GF-D8 (cell line): ENCODE measurements at regions not wholly inside any gene's neighbourhood (a gene's known extent, or its start where the extent isn't known, plus 50 kb on each side); places are given as distances from the start of the nearest gene placed in this dataset.
"Not testable (repeated sequence)": the region's sequence is repeated elsewhere in the genome, so short reads cannot be mapped to it uniquely, and the experiment has no call there.

Experiments
- DNase-seq: peaks from one replicate; lab custom pipeline; 2025; lab: John Stamatoyannopoulos, UW

- no peak for DNase-seq
Observed at GRCh38 chr1:187892683-187893039, 1063.9 kb downstream of the PLA2G4A start.

- no peak for DNase-seq
Observed at GRCh38 chr1:187893471-187893870, 1064.7 kb downstream of the PLA2G4A start.

GRCh38 chr1:187894349-187894748, 1065.6 kb downstream of the PLA2G4A start:
- no peak for DNase-seq

DNA sequence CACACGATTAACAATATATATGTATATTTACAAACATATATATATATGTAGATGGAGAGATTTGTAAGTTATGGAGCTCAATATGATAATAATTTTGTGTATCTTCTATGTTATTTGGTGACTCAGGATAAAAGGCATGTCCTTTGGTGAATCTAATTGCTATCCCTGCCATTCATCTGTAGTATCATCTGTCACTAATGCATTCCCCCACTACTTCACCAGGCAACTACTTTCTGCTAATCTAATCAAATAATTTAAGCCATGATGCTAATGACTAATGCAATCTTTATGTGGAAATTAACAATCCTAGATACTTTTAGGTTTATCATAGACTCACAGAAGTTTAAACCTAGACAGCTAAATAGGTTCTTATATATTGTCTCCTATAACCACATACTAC, 1074.5 kb downstream of the PLA2G4A start:
- DNase-seq = no peak

- DNase-seq = no peak
Observed at GRCh38 chr1:187909382-187909781, 1080.6 kb downstream of the PLA2G4A start.

DNA sequence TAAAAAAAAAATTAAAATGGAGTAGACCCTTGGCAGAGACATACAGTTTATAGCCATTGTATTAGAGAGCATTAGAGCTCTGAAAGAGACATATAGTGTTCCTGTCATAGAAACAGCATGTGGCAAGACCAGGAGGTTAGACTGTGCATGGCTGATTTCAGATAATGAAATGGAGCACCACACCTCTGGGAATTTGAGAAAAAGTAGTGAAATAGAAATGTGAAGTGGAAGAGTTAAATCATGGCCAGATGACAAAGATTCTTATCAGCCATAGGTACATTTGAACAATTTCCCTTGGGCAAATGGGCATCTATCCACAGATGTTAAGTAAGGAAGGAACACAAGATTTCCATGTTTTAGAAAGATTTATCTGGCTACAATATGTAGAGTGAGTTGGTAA, 1083.1 kb downstream of the PLA2G4A start:
- DNase-seq = no peak

- no peak for DNase-seq
Observed at GRCh38 chr1:187920976-187921375, 1092.2 kb downstream of the PLA2G4A start.

GRCh38 chr1:187921426-187921825, 1092.7 kb downstream of the PLA2G4A start:
- DNase-seq = no peak

- DNase-seq = no peak
Observed at GRCh38 chr1:187922255-187922654, 1093.5 kb downstream of the PLA2G4A start.

DNA sequence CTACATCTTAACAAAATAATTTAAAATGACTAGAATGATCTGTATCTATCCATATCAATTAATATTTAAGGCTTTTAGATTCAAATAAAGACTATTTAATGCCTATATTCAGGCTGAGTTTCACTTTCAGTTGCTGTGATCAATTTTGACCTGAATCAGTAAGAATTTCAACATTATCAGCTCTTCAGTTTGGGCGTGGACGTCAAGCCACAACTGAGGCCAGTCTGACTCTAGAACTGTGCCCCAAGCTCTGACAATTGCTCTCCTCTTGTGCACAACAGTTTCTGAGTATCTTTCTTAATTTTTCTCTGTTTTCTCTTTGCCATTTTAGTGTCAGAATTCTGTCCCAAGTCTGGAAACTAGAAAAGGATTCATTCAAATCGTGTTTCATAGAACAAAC, 1095.5 kb downstream of the PLA2G4A start:
- DNase-seq = no peak

DNA sequence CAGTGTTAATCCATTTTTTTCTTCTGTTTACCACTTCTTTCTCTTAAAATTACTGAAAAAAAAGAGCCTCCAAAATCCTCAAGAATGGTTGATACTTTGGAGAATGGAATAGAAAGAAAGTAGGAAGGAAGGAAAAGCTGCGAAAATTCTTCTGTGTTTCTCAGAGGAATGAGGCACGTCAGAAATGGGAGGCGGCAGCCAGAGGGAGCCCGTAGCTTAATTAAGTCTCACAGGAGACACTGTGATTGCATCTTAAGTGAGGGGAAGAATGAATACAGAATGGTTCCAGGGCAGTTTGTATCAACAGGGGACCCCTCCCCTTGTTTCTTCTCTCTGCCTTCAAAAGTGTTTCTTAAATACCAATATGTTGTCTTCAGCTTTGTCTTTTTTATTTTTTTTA, 1099.5 kb downstream of the PLA2G4A start:
- no peak for DNase-seq

GRCh38 chr1:187928696-187929095, 1099.9 kb downstream of the PLA2G4A start:
- DNase-seq = no peak

DNA sequence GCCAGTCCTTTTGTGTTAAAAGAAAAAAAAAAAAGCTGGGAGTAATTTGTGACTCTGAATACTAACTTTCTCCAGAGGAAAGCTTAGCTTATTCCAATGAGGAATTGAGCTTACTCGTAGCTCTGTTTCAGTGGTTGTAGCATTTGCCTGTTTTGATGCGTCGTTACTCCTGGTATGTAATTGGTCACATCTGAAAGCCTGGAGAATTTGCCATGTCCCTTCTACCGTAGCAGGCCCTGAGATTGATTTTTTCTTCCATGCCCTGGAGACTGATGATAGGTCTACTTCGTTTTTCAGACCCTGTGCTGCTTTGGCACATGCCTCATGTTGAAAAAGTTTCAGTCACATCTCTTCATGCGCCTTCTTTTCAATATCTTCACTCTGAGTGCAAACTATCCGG, 1103.0 kb downstream of the PLA2G4A start:
- DNase-seq = no peak

DNA sequence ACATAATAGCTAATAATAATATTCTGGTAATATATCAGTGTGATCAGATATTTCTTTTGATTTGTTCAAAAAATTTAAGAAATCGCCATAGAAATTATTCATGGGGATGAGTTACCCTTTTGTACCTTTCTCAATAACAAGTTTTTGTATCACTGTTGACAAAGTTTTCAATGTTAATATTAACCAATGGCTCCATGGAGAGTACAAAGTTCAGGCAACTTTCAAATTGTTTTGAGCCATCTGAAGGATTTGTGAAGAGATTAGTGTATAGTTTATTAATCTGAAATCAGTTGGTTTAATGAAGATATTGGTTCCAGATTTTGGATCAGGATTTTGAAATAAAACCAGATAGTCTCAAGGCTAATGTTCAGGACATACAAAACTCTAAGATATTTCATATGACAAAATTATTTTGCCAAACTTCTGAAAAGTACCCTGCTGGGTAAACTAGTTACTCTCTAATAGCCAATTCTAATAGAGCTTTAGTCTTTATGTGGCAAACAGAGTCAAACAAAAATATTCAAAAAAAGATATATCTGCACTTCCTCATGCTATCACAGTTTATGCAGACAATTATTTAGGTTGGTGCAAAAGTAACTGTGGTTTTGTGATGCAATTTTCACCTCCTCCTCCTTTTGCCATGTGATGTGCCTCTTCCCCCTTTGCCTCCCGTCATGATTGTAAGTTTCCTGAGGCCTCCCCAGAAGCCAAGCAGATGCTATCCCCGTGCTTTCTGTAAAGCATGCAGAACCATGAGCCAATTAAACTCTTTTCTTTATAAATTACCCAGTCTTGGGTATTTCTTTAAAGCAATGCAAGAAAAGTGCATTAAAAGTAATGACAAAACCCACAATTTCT, 1105.0 kb downstream of the PLA2G4A start:
- DNase-seq = no peak

DNA sequence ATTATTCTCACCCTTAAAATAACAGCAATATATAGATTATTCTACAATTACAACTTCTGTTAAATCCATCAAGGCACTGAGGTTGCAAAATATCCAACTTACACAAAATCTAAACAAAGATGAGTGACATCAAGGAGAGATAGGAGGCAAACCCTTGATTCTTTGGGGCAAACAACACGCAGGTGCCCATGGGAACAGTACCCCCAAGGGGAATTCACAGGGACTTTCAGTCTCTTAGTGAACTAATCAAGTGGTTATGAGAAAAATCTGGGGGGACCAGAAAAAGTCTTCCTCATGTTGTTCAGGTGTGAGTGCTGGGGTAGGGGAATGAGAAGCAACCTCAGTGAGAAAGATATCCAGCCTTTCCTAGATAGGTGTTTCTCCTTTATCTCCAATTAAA, 1107.9 kb downstream of the PLA2G4A start:
- no peak for DNase-seq

DNA sequence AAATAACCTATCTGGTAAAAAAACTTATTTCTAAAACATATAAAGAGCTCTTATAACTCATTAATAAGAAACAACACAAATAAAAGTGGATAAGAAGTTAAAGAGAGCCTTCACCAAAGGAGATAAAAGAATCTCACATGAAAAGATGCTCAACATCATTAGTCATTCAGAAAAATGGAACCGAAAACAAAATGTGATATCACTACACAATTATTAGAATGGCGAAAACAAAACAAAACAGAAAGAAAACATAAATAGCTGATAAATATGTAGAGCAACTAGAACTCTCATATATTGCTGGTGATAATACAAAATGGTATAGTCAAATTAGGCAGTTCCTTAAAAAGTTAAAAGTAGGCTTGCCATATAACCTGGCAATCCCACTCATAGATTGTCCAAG, 1109.3 kb downstream of the PLA2G4A start:
- no peak for DNase-seq

DNA sequence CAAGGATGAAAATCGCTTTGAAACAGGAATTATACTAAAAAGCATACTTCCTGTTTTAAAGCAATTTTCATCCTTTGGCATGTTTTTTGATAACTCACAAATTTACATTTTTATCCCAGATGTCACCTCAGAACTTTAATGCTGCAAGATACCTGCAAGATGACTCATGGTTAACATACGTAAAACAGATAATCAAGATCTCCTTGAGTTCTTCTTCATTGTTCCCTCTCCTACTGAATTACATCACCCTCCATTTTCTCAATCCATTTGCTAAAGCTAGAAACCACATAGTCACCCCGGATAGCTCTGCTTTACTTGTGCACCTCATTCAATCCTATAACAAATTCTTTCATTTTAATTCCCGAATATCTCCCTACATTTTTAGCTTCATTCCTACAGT, 1114.2 kb downstream of the PLA2G4A start:
- no peak for DNase-seq

- no peak for DNase-seq
Observed at GRCh38 chr1:187943606-187944403, 1115.1 kb downstream of the PLA2G4A start.

- DNase-seq = not testable (repeated sequence)
Observed at GRCh38 chr1:187946661-187947060, 1117.9 kb downstream of the PLA2G4A start.

GRCh38 chr1:187947359-187947758, 1118.6 kb downstream of the PLA2G4A start:
- no peak for DNase-seq

- no peak for DNase-seq
Observed at GRCh38 chr1:187948170-187948794, 1119.5 kb downstream of the PLA2G4A start.

DNA sequence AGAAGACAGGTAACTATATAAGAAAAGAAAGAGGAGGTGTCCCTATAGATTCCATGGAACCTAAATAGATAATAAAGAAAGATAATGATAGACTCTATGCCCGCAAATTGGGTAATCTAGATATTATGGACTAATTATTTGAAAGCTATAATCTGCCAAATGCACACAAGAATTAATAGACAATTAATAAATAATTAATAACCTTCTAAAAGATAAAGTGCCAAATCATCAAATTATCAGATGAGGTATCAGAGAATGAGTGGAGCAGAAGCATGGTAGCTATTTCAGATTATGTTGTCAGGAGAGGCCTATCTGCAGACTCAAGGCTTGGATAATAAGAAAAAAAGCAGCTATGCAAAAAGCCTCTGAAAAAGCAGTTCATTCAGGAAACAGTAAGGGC, 1120.8 kb downstream of the PLA2G4A start:
- DNase-seq = no peak

- DNase-seq = no peak
Observed at GRCh38 chr1:187951817-187952216, 1123.1 kb downstream of the PLA2G4A start.
